GM23338 (cell line): ENCODE measurements at regions not wholly inside any gene's neighbourhood (a gene's known extent, or its start where the extent isn't known, plus 50 kb on each side); places are given as distances from the start of the nearest gene placed in this dataset.

ENCODE experiments used
- ATAC-seq: fragments of 200-7000 bp; cut with Tn5 transposase; 3 replicates; pipeline ENCODE4 v1.9.1; 2020
- DNase-seq: peaks from one replicate; pipeline ENCODE4 v3.0.0-alpha.2; 2015; ENCODE audit warnings: low spot score
- H2AFZ ChIP-seq: fragments of 200-600 bp; sonication (generic); 2 replicates; pipeline ENCODE4 v1.8.0; 2016; ENCODE audit warnings: antibody characterized with exemption, mild to moderate bottlenecking, moderate library complexity
- H3F3A ChIP-seq: fragments of 200-600 bp; sonication (generic); replicated peaks from 2 replicates; pipeline ENCODE4 v1.8.0; 2017; ENCODE audit warnings: antibody characterized with exemption, mixed run types, low read depth
- H3K27ac ChIP-seq: fragments of 200-600 bp; sonication (generic); 2 replicates; pipeline ENCODE4 v1.6.1; 2016; ENCODE audit warnings: low read depth
- H3K27me3 ChIP-seq: fragments of 200-600 bp; sonication (generic); 2 replicates; pipeline ENCODE4 v1.8.0; 2016; ENCODE audit warnings: mild to moderate bottlenecking, mixed run types, moderate library complexity; ENCODE audit not compliant: insufficient read depth
- H3K36me3 ChIP-seq: fragments of 200-600 bp; sonication (generic); 2 replicates; pipeline ENCODE4 v1.8.0; 2016; ENCODE audit warnings: mild to moderate bottlenecking; ENCODE audit not compliant: insufficient read depth
- H3K4me1 ChIP-seq: fragments of 200-600 bp; sonication (generic); 2 replicates; pipeline ENCODE4 v1.8.0; 2016; ENCODE audit warnings: mild to moderate bottlenecking, moderate library complexity; ENCODE audit not compliant: insufficient read depth
- H3K4me2 ChIP-seq: fragments of 200-600 bp; sonication (generic); 2 replicates; pipeline ENCODE4 v1.7.1; 2017; ENCODE audit warnings: mixed run types
- H3K4me3 ChIP-seq: fragments of 200-600 bp; sonication (generic); 2 replicates; pipeline ENCODE4 v1.6.1; 2016; ENCODE audit warnings: mixed run types
- H3K79me2 ChIP-seq: fragments of 200-600 bp; sonication (generic); replicated peaks from 2 replicates; pipeline ENCODE4 v1.8.0; 2017; ENCODE audit warnings: mild to moderate bottlenecking; ENCODE audit not compliant: insufficient read depth
- H3K9me2 ChIP-seq: fragments of 200-600 bp; sonication (generic); 2 replicates; pipeline ENCODE4 v1.8.0; 2017; ENCODE audit not compliant: insufficient read depth
- H4K20me1 ChIP-seq: fragments of 200-600 bp; sonication (generic); replicated peaks from 2 replicates; pipeline ENCODE4 v1.8.0; 2017; ENCODE audit warnings: mild to moderate bottlenecking; ENCODE audit not compliant: insufficient read depth
- H3K27ac Mint-ChIP-seq: 2 replicates; pipeline ENCODE4 v1.8.0; 2020; ENCODE audit warnings: inconsistent platforms, mild to moderate bottlenecking, moderate library complexity, mixed read lengths
- H3K27me3 Mint-ChIP-seq: 3 replicates; pipeline ENCODE4 v1.8.0; 2022; ENCODE audit warnings: low read depth, mild to moderate bottlenecking, moderate library complexity, mixed read lengths, inconsistent platforms; ENCODE audit not compliant: insufficient read depth, poor library complexity
- H3K36me3 Mint-ChIP-seq: 3 replicates; pipeline ENCODE4 v1.8.0; 2021; ENCODE audit warnings: low read depth, mild to moderate bottlenecking, inconsistent platforms, moderate library complexity, mixed read lengths
- H3K4me1 Mint-ChIP-seq: 3 replicates; pipeline ENCODE4 v1.8.0; 2020; ENCODE audit warnings: mild to moderate bottlenecking, inconsistent platforms, mixed read lengths
- H3K4me3 Mint-ChIP-seq: 3 replicates; pipeline ENCODE4 v1.8.0; 2021; ENCODE audit warnings: moderate library complexity, mild to moderate bottlenecking, inconsistent platforms, mixed read lengths
- H3K9me3 Mint-ChIP-seq: 3 replicates; pipeline ENCODE4 v1.8.0; 2020; ENCODE audit warnings: moderate library complexity, mild to moderate bottlenecking, inconsistent platforms, mixed read lengths
- CREB1 ChIP-seq: fragments of 250-450 bp; sonication (Bioruptor Pico); IDR thresholded peaks from 2 replicates; pipeline ENCODE4 v1.5.0; 2020; ENCODE audit warnings: low read depth, mild to moderate bottlenecking, moderate library complexity
- ETS1 ChIP-seq: IDR thresholded peaks from 2 replicates; pipeline ENCODE4 v1.6.1; 2016; ENCODE audit warnings: antibody characterized with exemption
- EZH2 ChIP-seq: fragments of 200-600 bp; sonication (generic); IDR thresholded peaks from one replicate; pipeline ENCODE4 v1.8.0; 2017; ENCODE audit warnings: antibody characterized with exemption, mild to moderate bottlenecking, low read depth; ENCODE audit not compliant: unreplicated experiment
- EZH2phosphoT487 ChIP-seq: fragments of 200-600 bp; sonication (generic); IDR thresholded peaks from one replicate; pipeline ENCODE4 v1.8.1; 2018; ENCODE audit warnings: antibody characterized with exemption; ENCODE audit not compliant: unreplicated experiment
- JUNB ChIP-seq: IDR thresholded peaks from one replicate; pipeline ENCODE4 v1.6.1; 2016; ENCODE audit warnings: antibody characterized with exemption; ENCODE audit not compliant: unreplicated experiment
- NANOG ChIP-seq: IDR thresholded peaks from 2 replicates; pipeline ENCODE4 v1.6.1; 2016; ENCODE audit warnings: antibody characterized with exemption, borderline replicate concordance
- POLR2AphosphoS5 ChIP-seq: IDR thresholded peaks from 2 replicates; pipeline ENCODE4 v1.6.1; 2016; ENCODE audit warnings: antibody characterized with exemption, low read depth
- REST ChIP-seq: IDR thresholded peaks from one replicate; pipeline ENCODE4 v1.6.1; 2018; ENCODE audit warnings: antibody characterized with exemption; ENCODE audit not compliant: unreplicated experiment
- ZNF114 ChIP-seq: fragments of 250-450 bp; sonication (Bioruptor Pico); IDR thresholded peaks from 2 replicates; pipeline ENCODE4 v1.5.0; 2020; ENCODE audit warnings: mild to moderate bottlenecking, moderate library complexity
- ZNF331 ChIP-seq: fragments of 250-450 bp; sonication (Bioruptor Pico); IDR thresholded peaks from 2 replicates; pipeline ENCODE4 v1.5.0; 2020; ENCODE audit warnings: low read depth, mild to moderate bottlenecking, moderate library complexity
- TF ChIP-seq, protein P1 (sequence below): fragments of 250-450 bp; sonication (Bioruptor Pico); IDR thresholded peaks from 2 replicates; pipeline ENCODE4 v1.5.0; 2020; ENCODE audit warnings: mild to moderate bottlenecking, moderate library complexity
- TF ChIP-seq, protein P2 (sequence below), 2 experiments: fragments of 200-600 bp in 1 of 2; sonication (generic) in 1 of 2; conservative IDR thresholded peaks; 2 replicates each; pipeline versions ENCODE4 v1.5.1 to v1.6.1; 2016 to 2017; ENCODE audit warnings: antibody characterized with exemption in 2 of 2, low read depth in 2 of 2, mild to moderate bottlenecking in 2 of 2, moderate library complexity in 1 of 2

GRCh38 chr7:53205006-53205405, 169.6 kb downstream of the POM121L12 start:
- Histone ChIP-seq H3K9me2 (no peaks in the 10 kb centered on the region), H3K4me3 (no peak overlapping the region), H3K4me1 (no peaks in the 10 kb centered on the region), H4K20me1 (no peaks in the 10 kb centered on the region), H3K79me2 (no peaks in the 10 kb centered on the region), H2AFZ (no peak overlapping the region), H3K4me2 (no peak overlapping the region), H3K36me3 (no peaks in the 10 kb centered on the region), H3K27me3 (no peaks in the 10 kb centered on the region), H3F3A (no peaks in the 10 kb centered on the region), H3K27ac (no peak overlapping the region)
- Mint-ChIP-seq H3K27me3 (no peaks in the 10 kb centered on the region), H3K9me3 (no peaks in the 10 kb centered on the region; the same call in 2 of the 3 replicates), H3K4me1 (peaks cover 5% of the 10 kb centered on the region), H3K4me3 (no peak overlapping the region), H3K36me3 (no peaks in the 10 kb centered on the region), H3K27ac (no peak overlapping the region)
- DNase-seq (no peak), ATAC-seq (no peak)
- TF ChIP-seq JUNB (no peak), ZNF331 (CRISPR knock-in tag) (no peak), CREB1 (CRISPR knock-in tag) (no peak), NANOG (no peak), REST (no peak), EZH2 (no peak), POLR2AphosphoS5 (no peak), ETS1 (no peak), ZNF114 (CRISPR knock-in tag) (no peak), EZH2phosphoT487 (no peak)
- TF ChIP-seq, protein P1, sequence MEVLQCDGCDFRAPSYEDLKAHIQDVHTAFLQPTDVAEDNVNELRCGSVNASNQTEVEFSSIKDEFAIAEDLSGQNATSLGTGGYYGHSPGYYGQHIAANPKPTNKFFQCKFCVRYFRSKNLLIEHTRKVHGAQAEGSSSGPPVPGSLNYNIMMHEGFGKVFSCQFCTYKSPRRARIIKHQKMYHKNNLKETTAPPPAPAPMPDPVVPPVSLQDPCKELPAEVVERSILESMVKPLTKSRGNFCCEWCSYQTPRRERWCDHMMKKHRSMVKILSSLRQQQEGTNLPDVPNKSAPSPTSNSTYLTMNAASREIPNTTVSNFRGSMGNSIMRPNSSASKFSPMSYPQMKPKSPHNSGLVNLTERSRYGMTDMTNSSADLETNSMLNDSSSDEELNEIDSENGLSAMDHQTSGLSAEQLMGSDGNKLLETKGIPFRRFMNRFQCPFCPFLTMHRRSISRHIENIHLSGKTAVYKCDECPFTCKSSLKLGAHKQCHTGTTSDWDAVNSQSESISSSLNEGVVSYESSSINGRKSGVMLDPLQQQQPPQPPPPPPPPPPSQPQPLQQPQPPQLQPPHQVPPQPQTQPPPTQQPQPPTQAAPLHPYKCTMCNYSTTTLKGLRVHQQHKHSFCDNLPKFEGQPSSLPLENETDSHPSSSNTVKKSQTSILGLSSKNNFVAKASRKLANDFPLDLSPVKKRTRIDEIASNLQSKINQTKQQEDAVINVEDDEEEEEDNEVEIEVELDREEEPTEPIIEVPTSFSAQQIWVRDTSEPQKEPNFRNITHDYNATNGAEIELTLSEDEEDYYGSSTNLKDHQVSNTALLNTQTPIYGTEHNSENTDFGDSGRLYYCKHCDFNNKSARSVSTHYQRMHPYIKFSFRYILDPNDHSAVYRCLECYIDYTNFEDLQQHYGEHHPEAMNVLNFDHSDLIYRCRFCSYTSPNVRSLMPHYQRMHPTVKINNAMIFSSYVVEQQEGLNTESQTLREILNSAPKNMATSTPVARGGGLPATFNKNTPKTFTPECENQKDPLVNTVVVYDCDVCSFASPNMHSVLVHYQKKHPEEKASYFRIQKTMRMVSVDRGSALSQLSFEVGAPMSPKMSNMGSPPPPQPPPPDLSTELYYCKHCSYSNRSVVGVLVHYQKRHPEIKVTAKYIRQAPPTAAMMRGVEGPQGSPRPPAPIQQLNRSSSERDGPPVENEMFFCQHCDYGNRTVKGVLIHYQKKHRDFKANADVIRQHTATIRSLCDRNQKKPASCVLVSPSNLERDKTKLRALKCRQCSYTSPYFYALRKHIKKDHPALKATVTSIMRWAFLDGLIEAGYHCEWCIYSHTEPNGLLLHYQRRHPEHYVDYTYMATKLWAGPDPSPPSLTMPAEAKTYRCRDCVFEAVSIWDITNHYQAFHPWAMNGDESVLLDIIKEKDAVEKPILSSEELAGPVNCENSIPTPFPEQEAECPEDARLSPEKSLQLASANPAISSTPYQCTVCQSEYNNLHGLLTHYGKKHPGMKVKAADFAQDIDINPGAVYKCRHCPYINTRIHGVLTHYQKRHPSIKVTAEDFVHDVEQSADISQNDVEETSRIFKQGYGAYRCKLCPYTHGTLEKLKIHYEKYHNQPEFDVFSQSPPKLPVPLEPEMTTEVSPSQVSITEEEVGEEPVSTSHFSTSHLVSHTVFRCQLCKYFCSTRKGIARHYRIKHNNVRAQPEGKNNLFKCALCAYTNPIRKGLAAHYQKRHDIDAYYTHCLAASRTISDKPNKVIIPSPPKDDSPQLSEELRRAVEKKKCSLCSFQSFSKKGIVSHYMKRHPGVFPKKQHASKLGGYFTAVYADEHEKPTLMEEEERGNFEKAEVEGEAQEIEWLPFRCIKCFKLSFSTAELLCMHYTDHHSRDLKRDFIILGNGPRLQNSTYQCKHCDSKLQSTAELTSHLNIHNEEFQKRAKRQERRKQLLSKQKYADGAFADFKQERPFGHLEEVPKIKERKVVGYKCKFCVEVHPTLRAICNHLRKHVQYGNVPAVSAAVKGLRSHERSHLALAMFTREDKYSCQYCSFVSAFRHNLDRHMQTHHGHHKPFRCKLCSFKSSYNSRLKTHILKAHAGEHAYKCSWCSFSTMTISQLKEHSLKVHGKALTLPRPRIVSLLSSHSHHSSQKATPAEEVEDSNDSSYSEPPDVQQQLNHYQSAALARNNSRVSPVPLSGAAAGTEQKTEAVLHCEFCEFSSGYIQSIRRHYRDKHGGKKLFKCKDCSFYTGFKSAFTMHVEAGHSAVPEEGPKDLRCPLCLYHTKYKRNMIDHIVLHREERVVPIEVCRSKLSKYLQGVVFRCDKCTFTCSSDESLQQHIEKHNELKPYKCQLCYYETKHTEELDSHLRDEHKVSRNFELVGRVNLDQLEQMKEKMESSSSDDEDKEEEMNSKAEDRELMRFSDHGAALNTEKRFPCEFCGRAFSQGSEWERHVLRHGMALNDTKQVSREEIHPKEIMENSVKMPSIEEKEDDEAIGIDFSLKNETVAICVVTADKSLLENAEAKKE, result no peak
- TF ChIP-seq, protein P2, sequence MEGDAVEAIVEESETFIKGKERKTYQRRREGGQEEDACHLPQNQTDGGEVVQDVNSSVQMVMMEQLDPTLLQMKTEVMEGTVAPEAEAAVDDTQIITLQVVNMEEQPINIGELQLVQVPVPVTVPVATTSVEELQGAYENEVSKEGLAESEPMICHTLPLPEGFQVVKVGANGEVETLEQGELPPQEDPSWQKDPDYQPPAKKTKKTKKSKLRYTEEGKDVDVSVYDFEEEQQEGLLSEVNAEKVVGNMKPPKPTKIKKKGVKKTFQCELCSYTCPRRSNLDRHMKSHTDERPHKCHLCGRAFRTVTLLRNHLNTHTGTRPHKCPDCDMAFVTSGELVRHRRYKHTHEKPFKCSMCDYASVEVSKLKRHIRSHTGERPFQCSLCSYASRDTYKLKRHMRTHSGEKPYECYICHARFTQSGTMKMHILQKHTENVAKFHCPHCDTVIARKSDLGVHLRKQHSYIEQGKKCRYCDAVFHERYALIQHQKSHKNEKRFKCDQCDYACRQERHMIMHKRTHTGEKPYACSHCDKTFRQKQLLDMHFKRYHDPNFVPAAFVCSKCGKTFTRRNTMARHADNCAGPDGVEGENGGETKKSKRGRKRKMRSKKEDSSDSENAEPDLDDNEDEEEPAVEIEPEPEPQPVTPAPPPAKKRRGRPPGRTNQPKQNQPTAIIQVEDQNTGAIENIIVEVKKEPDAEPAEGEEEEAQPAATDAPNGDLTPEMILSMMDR (conservative IDR thresholded peaks at IDR 0.05; ENCODE audit: low read depth in 2 of 2), result no peak
